ENCODE measurements at regions not wholly inside any gene's neighbourhood (a gene's known extent, or its start where the extent isn't known, plus 50 kb on each side); places are given as distances from the start of the nearest gene placed in this dataset.

GRCh38 chr2:53543083-53543482, 224.5 kb upstream of the CHAC2 start:
- TF ChIP-seq CTCF (IDR thresholded peaks at IDR 0.05; ENCODE audit: unreplicated experiment) = no peak
- H3K4me1 Mint-ChIP-seq (ENCODE audit: low read depth) = no peaks in the 10 kb centered on the region

GRCh38 chr2:53536583-53537361, 230.8 kb upstream of the CHAC2 start:
- DNase-seq (ENCODE audit: low spot score, unreplicated experiment) = no peak
- no peaks in the 10 kb centered on the region for H3K36me3 Mint-ChIP-seq (ENCODE audit: insufficient read depth)
- TF ChIP-seq CTCF (IDR thresholded peaks at IDR 0.05; ENCODE audit: unreplicated experiment) = no peak
- no peak overlapping the region for H3K27ac Mint-ChIP-seq
- H3K9me3 Mint-ChIP-seq (ENCODE audit: low read depth) = peaks cover 18% of the 10 kb centered on the region
- no peaks in the 10 kb centered on the region for H3K4me1 Mint-ChIP-seq (ENCODE audit: low read depth)
- H3K27me3 Mint-ChIP-seq = no peaks in the 10 kb centered on the region
- no peak overlapping the region for H3K4me3 Mint-ChIP-seq (ENCODE audit: low read depth)

More at GRCh38 chr2:53543083-53543482, 224.5 kb upstream of the CHAC2 start:
- H3K4me3 Mint-ChIP-seq (ENCODE audit: low read depth) = no peak overlapping the region
- no peak overlapping the region for H3K27ac Mint-ChIP-seq
- peaks cover 15% of the 10 kb centered on the region for H3K9me3 Mint-ChIP-seq (ENCODE audit: low read depth)
- H3K27me3 Mint-ChIP-seq = no peaks in the 10 kb centered on the region
- H3K36me3 Mint-ChIP-seq (ENCODE audit: insufficient read depth) = no peaks in the 10 kb centered on the region
- DNase-seq (ENCODE audit: low spot score, unreplicated experiment) = no peak

- Mint-ChIP-seq H3K4me1 (ENCODE audit: low read depth) (no peaks in the 10 kb centered on the region), H3K27ac (no peak overlapping the region), H3K27me3 (no peaks in the 10 kb centered on the region), H3K36me3 (ENCODE audit: insufficient read depth) (no peaks in the 10 kb centered on the region), H3K4me3 (ENCODE audit: low read depth) (no peak overlapping the region), H3K9me3 (ENCODE audit: low read depth) (peaks cover 8% of the 10 kb centered on the region)
- no peak for DNase-seq (ENCODE audit: low spot score, unreplicated experiment)
- no peak for TF ChIP-seq CTCF (IDR thresholded peaks at IDR 0.05; ENCODE audit: unreplicated experiment)
Observed at GRCh38 chr2:53535234-53535840, 232.3 kb upstream of the CHAC2 start.

DNA sequence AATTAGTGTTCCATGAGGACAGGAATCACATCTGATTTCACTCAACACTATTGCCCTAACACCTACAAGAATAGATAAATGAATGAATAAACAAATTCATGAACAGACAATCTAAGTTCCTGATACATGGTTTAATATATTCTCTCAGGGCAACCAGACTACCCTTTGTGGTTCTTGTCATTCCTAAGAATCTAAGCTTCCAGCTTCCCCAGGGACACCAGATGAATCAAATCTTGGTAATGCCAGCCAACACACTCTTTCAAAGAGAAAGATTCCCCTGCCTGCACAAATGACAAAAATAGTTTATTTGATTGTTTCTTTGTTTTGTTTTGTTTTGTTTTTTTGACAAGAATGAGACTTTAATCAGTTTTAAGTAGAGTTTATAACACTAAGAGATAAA, 237.5 kb upstream of the CHAC2 start:
- DNase-seq (ENCODE audit: low spot score, unreplicated experiment) = no peak
- H3K9me3 Mint-ChIP-seq (ENCODE audit: low read depth) = peaks cover 11% of the 10 kb centered on the region
- no peaks in the 10 kb centered on the region for H3K4me1 Mint-ChIP-seq (ENCODE audit: low read depth)
- TF ChIP-seq CTCF (IDR thresholded peaks at IDR 0.05; ENCODE audit: unreplicated experiment) = no peak
- H3K36me3 Mint-ChIP-seq (ENCODE audit: insufficient read depth) = no peaks in the 10 kb centered on the region
- H3K27ac Mint-ChIP-seq = no peak overlapping the region
- H3K27me3 Mint-ChIP-seq = no peaks in the 10 kb centered on the region
- no peak overlapping the region for H3K4me3 Mint-ChIP-seq (ENCODE audit: low read depth)

DNA sequence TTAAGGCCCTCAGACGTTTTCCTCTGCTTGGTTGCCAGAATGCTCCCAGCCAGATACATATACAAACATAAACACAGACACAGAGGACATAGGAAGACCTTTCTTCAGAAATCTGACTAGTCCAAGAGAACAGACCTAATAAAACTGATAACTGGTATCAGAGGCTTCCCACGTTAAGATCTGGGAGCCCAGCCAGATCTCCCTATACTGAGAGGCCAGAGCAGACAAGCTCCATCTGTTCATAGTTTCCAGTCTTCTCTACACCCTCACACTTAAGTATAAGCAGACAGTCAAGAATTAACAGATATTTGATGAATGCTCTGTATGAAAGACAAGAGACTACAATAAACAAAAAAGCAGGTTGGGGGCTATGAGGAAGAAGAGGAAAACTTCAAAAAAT, 240.5 kb upstream of the CHAC2 start:
- H3K36me3 Mint-ChIP-seq (ENCODE audit: insufficient read depth) = no peaks in the 10 kb centered on the region
- H3K4me1 Mint-ChIP-seq (ENCODE audit: low read depth) = no peaks in the 10 kb centered on the region

More for the DNA sequence above, 240.5 kb upstream of the CHAC2 start:
- H3K27ac Mint-ChIP-seq = no peak overlapping the region
- H3K9me3 Mint-ChIP-seq (ENCODE audit: low read depth) = peaks cover 19% of the 10 kb centered on the region
- H3K4me3 Mint-ChIP-seq (ENCODE audit: low read depth) = no peak overlapping the region
- no peak for TF ChIP-seq CTCF (IDR thresholded peaks at IDR 0.05; ENCODE audit: unreplicated experiment)
- H3K27me3 Mint-ChIP-seq = no peaks in the 10 kb centered on the region
- no peak for DNase-seq (ENCODE audit: low spot score, unreplicated experiment)

Data from progenitor cell of endocrine pancreas (in vitro differentiated cells).